ENCODE measurements at regions not wholly inside any gene's neighbourhood (a gene's known extent, or its start where the extent isn't known, plus 50 kb on each side); places are given as distances from the start of the nearest gene placed in this dataset.

DNA sequence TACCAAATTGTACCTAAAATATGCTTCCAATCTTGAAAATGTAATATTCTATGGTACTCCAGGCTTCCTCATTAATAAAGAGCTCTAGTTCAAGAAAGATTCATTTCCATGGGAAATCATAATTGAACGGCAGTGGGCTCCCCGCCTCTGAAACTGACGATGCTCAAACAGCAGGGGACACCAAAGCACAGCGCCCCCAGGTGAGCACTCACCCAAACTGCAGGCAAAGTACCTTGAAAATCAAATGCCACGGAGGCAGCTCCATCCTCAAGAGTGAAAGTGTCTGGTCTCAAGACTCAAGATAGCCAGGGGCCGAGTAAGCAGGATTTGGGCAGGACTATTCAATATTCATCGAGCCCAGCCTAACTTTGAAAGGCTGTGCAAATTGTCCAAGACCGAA lies 217.4 kb upstream of the TNRC6C start:
- DNase-seq (ENCODE audit: low read depth) = no peak
- no peak overlapping the region for H3K4me3 ChIP-seq (ENCODE audit: low read length)
- TF ChIP-seq, protein P1, sequence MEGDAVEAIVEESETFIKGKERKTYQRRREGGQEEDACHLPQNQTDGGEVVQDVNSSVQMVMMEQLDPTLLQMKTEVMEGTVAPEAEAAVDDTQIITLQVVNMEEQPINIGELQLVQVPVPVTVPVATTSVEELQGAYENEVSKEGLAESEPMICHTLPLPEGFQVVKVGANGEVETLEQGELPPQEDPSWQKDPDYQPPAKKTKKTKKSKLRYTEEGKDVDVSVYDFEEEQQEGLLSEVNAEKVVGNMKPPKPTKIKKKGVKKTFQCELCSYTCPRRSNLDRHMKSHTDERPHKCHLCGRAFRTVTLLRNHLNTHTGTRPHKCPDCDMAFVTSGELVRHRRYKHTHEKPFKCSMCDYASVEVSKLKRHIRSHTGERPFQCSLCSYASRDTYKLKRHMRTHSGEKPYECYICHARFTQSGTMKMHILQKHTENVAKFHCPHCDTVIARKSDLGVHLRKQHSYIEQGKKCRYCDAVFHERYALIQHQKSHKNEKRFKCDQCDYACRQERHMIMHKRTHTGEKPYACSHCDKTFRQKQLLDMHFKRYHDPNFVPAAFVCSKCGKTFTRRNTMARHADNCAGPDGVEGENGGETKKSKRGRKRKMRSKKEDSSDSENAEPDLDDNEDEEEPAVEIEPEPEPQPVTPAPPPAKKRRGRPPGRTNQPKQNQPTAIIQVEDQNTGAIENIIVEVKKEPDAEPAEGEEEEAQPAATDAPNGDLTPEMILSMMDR (conservative IDR thresholded peaks at IDR 0.05; ENCODE audit: low read depth, low read length) = peak; percentile 40

DNA sequence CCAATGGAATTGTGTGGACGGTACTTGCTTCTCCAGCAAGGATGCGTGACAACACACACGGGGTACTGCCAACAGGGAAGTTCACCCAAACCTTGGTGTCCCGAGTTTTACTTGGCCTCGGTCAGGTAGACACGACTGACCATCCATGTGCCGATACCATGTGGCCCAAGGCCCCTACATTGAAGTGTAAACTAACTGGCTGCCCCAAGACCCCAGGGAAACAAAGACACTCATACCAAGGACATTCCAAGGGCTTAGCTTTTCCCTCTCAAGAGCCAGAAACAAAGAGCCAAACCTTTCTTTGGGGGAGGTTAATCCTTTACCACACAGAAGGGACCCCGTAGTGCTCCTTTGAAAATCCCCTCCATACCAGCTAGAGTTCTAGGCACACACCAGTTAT lies 215.9 kb upstream of the TNRC6C start:
- TF ChIP-seq, protein P1 (conservative IDR thresholded peaks at IDR 0.05; ENCODE audit: low read depth, low read length) = no peak
- DNase-seq (ENCODE audit: low read depth) = no peak
- no peak overlapping the region for H3K4me3 ChIP-seq (ENCODE audit: low read length)

DNA sequence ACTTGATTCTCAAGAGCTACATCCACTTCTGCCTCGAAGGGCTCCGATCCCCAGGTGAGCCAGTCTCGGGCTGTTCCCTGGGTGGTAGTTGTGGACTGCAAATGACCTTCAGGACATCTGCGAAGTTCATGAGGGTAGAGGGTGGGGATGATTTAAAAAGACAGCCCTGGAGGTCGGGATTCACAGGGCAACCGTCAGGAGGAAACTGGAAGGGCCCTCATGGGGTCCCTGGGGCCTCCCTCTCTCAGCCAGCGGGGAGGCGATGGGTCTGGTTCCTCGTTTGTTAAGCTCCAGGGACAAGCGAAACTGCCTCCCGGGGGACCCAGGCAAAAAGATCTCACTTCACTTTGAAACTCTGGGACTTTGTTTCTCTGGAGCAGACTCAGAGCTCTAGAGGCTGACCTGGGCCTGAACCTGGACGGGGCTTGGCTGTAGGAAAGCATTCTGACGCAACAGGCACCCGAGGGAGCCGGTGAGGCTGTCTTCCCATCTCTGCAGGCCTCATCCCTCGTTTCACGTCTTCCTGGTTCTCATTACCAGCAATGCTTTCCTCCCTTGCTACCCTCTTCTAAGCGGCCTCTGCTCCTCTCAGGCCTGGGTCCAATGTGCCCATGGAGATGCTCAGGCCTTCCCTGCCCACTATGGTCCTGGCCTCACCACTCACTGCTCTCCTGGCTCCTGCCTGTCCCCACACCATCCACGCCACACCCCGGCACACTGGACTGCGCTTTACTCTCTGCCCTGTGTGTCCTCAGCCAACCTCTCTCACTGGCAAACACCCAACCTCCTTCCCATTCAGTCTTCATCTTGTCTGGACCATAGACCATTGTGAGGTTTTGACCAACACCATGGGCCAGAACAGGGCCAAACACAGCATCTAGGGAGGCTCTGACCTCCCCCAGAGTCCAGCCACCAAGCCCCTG lies 214.2 kb upstream of the TNRC6C start:
- no peak for DNase-seq (ENCODE audit: low read depth)
- no peak overlapping the region for H3K4me3 ChIP-seq (ENCODE audit: low read length)
- TF ChIP-seq, protein P1 (conservative IDR thresholded peaks at IDR 0.05; ENCODE audit: low read depth, low read length) = no peak

DNA sequence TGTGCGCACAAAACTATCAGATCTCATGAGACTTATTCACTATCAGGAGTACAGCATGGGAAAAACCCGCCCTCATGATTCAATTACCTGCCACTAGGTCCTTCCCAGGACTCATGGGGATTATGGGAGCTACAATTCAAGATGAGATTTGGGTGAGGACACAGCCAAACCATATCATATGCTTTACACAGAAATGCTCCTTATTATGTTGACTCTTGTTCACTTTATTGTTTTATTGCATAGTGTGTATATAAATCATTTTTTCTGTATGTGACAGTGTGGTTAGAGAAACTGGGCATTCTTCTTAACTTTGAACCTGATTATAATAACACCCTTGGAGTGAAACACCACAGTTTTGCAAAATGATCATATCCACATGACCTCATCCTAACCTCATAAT lies 212.8 kb upstream of the TNRC6C start:
- no peak for DNase-seq (ENCODE audit: low read depth)
- TF ChIP-seq, protein P1 (conservative IDR thresholded peaks at IDR 0.05; ENCODE audit: low read depth, low read length) = no peak
- H3K4me3 ChIP-seq (ENCODE audit: low read length) = no peak overlapping the region

DNA sequence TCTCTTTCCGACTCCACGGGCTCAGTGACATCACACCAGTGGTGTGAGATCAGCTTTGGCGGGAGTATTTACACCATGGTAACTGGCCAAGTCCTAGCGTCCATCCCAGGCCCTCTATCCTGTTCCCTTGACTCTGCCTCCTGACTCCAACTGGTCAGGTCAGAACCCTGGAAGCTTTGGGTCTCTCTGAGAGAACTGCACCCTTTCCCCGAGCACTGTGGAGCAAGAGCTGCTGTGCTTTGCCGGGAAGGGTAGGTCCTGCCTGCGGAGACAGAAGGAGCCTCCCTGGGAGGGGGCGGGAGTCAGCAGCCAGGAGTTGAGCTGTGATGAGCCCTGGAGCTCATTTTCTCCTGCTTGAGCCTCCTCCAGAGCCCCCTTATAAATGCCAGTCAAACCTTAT lies 212.1 kb upstream of the TNRC6C start:
- TF ChIP-seq, protein P1 (conservative IDR thresholded peaks at IDR 0.05; ENCODE audit: low read depth, low read length) = no peak

DNA sequence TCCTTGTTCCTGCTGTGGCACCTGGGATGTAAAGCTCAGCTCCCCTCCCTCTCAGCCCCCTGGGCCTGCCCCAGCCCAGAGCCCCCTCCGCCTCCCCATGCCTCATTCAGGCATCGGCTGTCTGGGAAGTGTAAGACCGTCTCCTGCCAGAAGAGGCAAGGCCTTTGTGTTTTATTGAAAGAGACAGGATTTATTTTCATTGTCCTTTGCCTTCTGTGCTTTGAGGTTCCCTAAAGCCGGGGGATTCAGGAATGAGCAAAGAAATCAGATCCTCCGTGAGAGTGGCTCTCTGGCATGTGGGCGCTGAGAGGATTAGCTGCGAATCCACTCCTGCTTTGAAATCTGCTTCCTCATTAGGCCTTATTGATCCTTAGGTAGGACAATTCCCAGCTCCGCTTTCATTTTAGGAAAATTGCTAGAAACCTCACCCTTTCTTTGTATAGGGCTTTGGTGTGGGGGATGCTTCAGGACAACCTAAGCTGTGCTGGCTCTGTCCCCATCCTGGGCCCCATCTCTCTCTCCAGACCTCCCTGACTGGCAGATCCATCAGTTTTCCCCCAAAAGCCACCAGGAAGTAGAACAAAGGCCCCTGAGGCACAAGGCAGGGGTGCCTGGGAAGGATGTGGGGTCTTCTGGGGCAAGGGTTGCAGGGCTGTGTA lies 211.5 kb upstream of the TNRC6C start:
- DNase-seq (ENCODE audit: low read depth) = no peak
- no peak overlapping the region for H3K4me3 ChIP-seq (ENCODE audit: low read length)
- TF ChIP-seq, protein P1 (conservative IDR thresholded peaks at IDR 0.05; ENCODE audit: low read depth, low read length) = no peak

More for the DNA sequence above, 212.1 kb upstream of the TNRC6C start:
- no peak for DNase-seq (ENCODE audit: low read depth)
- H3K4me3 ChIP-seq (ENCODE audit: low read length) = no peak overlapping the region
